ENCODE measurements at regions not wholly inside any gene's neighbourhood (a gene's known extent, or its start where the extent isn't known, plus 50 kb on each side); places are given as distances from the start of the nearest gene placed in this dataset.
"Not testable (repeated sequence)": the region's sequence is repeated elsewhere in the genome, so short reads cannot be mapped to it uniquely, and the experiment has no call there.

DNA sequence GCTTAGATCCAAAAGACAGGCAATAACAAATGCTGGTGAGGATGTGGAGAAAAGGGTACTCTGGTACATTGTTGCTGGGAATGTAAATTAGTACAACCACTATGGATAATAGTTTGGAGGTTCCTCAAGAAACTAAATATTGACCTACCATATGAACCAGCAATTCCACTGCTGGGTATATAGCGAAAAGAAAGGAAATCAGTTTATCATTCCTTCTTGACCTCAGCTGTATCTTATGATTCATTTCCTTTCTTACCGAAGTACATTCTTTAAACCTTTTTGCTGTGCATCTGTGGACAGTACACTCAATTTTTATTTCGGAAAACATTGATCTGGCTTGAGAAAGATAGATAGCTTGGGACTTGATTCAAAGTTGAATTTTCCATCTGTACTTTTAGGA, 183.2 kb upstream of the LRFN5 start:
- Histone ChIP-seq H3K27me3 (ENCODE audit: insufficient read depth) (no peaks in the 10 kb centered on the region), H3K9ac (no peak overlapping the region), H3K79me2 (ENCODE audit: insufficient read depth) (no peaks in the 10 kb centered on the region), H3K27ac (ENCODE audit: low read depth in 2 of 2, low read length in 1 of 2) (no peak overlapping the region), H3F3A (replicated peaks; ENCODE audit: insufficient read depth) (no peaks in the 10 kb centered on the region), H3K4me2 (no peak overlapping the region), H3K9me2 (no peaks in the 10 kb centered on the region), H3K4me1 (ENCODE audit: control insufficient read depth in 1 of 2, insufficient read depth in 2 of 2, low read depth in 1 of 2, low read length in 1 of 2) (no peaks in the 10 kb centered on the region), H3K36me3 (replicated peaks in 1 of 2; ENCODE audit: control insufficient read depth in 1 of 2, insufficient read depth in 2 of 2, low read length in 1 of 2) (no peaks in the 10 kb centered on the region), H3K9me3 (no peaks in the 10 kb centered on the region), H3K4me3 (ENCODE audit: low read depth in 2 of 2, low read length in 1 of 2) (no peak overlapping the region), H4K20me1 (ENCODE audit: insufficient read depth) (no peaks in the 10 kb centered on the region), H2AFZ (ENCODE audit: low read depth) (no peak overlapping the region)
- no peak for DNase-seq
- CTCF ChIA-PET: no interaction called here
- WGBS (ENCODE audit: low lambda C conversion rate): 26% methylated on average over 3 of the region's 3 CpGs
- POLR2A ChIA-PET: no interaction called here
- TF ChIP-seq TEAD4 (IDR thresholded peaks at IDR 0.05; ENCODE audit: borderline replicate concordance, insufficient read depth) (no peak), ELF1 (IDR thresholded peaks at IDR 0.05) (no peak), FOSL2 (IDR thresholded peaks at IDR 0.05; ENCODE audit: borderline replicate concordance, low read depth) (no peak), SMC3 (IDR thresholded peaks at IDR 0.05; ENCODE audit: low read depth, low read length) (no peak), FOXM1 (IDR thresholded peaks at IDR 0.05; ENCODE audit: low read depth) (no peak), RXRA (IDR thresholded peaks at IDR 0.05; ENCODE audit: borderline replicate concordance, low read depth) (no peak), YY1 (IDR thresholded peaks at IDR 0.05; ENCODE audit: low read depth) (no peak), EP300 (IDR thresholded peaks at IDR 0.05; ENCODE audit: borderline replicate concordance in 1 of 2, low read depth in 1 of 2, low read length in 1 of 2) (no peak)
- TF ChIP-seq, protein P1, sequence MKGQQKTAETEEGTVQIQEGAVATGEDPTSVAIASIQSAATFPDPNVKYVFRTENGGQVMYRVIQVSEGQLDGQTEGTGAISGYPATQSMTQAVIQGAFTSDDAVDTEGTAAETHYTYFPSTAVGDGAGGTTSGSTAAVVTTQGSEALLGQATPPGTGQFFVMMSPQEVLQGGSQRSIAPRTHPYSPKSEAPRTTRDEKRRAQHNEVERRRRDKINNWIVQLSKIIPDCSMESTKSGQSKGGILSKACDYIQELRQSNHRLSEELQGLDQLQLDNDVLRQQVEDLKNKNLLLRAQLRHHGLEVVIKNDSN (IDR thresholded peaks at IDR 0.05; ENCODE audit: borderline replicate concordance, low read depth): no peak
- TF ChIP-seq, protein P2, sequence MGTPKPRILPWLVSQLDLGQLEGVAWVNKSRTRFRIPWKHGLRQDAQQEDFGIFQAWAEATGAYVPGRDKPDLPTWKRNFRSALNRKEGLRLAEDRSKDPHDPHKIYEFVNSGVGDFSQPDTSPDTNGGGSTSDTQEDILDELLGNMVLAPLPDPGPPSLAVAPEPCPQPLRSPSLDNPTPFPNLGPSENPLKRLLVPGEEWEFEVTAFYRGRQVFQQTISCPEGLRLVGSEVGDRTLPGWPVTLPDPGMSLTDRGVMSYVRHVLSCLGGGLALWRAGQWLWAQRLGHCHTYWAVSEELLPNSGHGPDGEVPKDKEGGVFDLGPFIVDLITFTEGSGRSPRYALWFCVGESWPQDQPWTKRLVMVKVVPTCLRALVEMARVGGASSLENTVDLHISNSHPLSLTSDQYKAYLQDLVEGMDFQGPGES (IDR thresholded peaks at IDR 0.05; ENCODE audit: low read depth, low read length): no peak

DNA sequence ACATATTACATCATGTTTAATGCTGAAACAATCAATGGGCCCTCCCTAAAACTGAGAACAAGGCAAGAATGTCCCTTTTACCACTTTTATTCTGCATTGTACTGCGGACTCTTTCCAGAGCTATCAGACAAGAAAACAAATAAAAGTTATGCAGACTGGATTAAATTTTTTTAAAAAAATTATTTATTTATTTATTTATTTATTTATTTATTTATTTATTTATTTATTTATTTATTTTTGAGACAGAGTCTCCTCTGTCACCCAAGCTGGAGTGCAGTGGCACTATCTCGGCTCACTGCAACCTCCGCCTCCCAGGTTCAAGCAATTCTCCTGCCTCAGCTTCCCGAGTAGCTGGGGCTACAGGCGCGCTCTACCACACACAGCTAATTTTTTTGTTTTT, 185.4 kb upstream of the LRFN5 start:
- DNase-seq; CTCF ChIA-PET; H3K4me1 ChIP-seq (ENCODE audit: control insufficient read depth in 1 of 2, insufficient read depth in 2 of 2, low read depth in 1 of 2, low read length in 1 of 2); H3K36me3 ChIP-seq (replicated peaks in 1 of 2; ENCODE audit: control insufficient read depth in 1 of 2, insufficient read depth in 2 of 2, low read length in 1 of 2); H3K9ac ChIP-seq; H3K79me2 ChIP-seq (ENCODE audit: insufficient read depth); H3K27ac ChIP-seq (ENCODE audit: low read depth in 2 of 2, low read length in 1 of 2); POLR2A ChIA-PET; H2AFZ ChIP-seq (ENCODE audit: low read depth); H3K4me3 ChIP-seq (ENCODE audit: low read depth in 2 of 2, low read length in 1 of 2); H3F3A ChIP-seq (replicated peaks; ENCODE audit: insufficient read depth); H4K20me1 ChIP-seq (ENCODE audit: insufficient read depth); H3K27me3 ChIP-seq (ENCODE audit: insufficient read depth); H3K9me3 ChIP-seq; H3K9me2 ChIP-seq; H3K4me2 ChIP-seq: not testable (repeated sequence)
- 82% methylated on average over 6 of the region's 6 CpGs for WGBS (ENCODE audit: low lambda C conversion rate)

DNA sequence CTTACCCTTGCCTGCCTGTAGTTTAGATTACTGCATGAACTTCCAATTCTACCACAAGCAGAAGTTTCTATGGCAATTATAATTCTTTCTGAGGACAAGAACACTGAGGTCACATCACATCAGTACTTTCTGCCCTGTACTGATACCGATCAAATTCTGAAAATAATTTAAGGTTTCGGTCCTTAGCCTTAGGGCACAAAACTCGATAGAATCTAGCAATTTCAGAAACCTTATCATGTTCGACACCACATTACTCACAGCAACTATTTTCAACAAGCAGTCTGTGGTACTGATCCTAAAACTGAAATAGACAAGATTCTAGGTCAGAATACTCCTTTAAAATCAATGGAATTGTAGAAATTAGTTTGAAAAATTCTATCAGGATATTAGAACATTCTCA, 187.0 kb upstream of the LRFN5 start:
- CTCF ChIA-PET: no interaction called here
- H3K4me2 ChIP-seq: no peak overlapping the region
- WGBS (ENCODE audit: low lambda C conversion rate): 24% methylated on average over 4 of the region's 4 CpGs
- H3K4me1 ChIP-seq (ENCODE audit: control insufficient read depth in 1 of 2, insufficient read depth in 2 of 2, low read depth in 1 of 2, low read length in 1 of 2): no peaks in the 10 kb centered on the region
- H3K4me3 ChIP-seq (ENCODE audit: low read depth in 2 of 2, low read length in 1 of 2): no peak overlapping the region
- no peaks in the 10 kb centered on the region for H3K79me2 ChIP-seq (ENCODE audit: insufficient read depth)
- H3K36me3 ChIP-seq (replicated peaks in 1 of 2; ENCODE audit: control insufficient read depth in 1 of 2, insufficient read depth in 2 of 2, low read length in 1 of 2): no peaks in the 10 kb centered on the region
- TF ChIP-seq, protein P2 (IDR thresholded peaks at IDR 0.05; ENCODE audit: low read depth, low read length): no peak
- TF ChIP-seq TAF1 (IDR thresholded peaks at IDR 0.05; ENCODE audit: borderline replicate concordance, low read depth, low read length) (no peak), FOXJ3 (CRISPR knock-in tag; IDR thresholded peaks at IDR 0.05) (no peak), JUND (IDR thresholded peaks at IDR 0.05) (no peak), FOXM1 (IDR thresholded peaks at IDR 0.05; ENCODE audit: low read depth) (no peak), EP300 (IDR thresholded peaks at IDR 0.05; ENCODE audit: borderline replicate concordance in 1 of 2, low read depth in 1 of 2, low read length in 1 of 2) (no peak), GABPA (IDR thresholded peaks at IDR 0.05; ENCODE audit: low read depth) (no peak)
- TF ChIP-seq, protein P1 (IDR thresholded peaks at IDR 0.05; ENCODE audit: borderline replicate concordance, low read depth): no peak
- TF ChIP-seq, protein P3, sequence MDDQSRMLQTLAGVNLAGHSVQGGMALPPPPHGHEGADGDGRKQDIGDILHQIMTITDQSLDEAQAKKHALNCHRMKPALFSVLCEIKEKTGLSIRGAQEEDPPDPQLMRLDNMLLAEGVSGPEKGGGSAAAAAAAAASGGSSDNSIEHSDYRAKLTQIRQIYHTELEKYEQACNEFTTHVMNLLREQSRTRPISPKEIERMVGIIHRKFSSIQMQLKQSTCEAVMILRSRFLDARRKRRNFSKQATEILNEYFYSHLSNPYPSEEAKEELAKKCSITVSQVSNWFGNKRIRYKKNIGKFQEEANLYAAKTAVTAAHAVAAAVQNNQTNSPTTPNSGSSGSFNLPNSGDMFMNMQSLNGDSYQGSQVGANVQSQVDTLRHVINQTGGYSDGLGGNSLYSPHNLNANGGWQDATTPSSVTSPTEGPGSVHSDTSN (IDR thresholded peaks at IDR 0.05): no peak
- TF ChIP-seq, protein P4, sequence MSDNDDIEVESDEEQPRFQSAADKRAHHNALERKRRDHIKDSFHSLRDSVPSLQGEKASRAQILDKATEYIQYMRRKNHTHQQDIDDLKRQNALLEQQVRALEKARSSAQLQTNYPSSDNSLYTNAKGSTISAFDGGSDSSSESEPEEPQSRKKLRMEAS (IDR thresholded peaks at IDR 0.05; ENCODE audit: low read depth): no peak
- H3K9me2 ChIP-seq: no peaks in the 10 kb centered on the region
- H3K27me3 ChIP-seq (ENCODE audit: insufficient read depth): no peaks in the 10 kb centered on the region
- POLR2A ChIA-PET: no interaction called here
- DNase-seq: no peak
- no peaks in the 10 kb centered on the region for H3F3A ChIP-seq (replicated peaks; ENCODE audit: insufficient read depth)
- no peak overlapping the region for H3K9ac ChIP-seq
- H3K27ac ChIP-seq (ENCODE audit: low read depth in 2 of 2, low read length in 1 of 2): no peak overlapping the region
- no peak overlapping the region for H2AFZ ChIP-seq (ENCODE audit: low read depth)
- no peaks in the 10 kb centered on the region for H3K9me3 ChIP-seq
- H4K20me1 ChIP-seq (ENCODE audit: insufficient read depth): no peaks in the 10 kb centered on the region
